Right kidney (tissue), 1 donor: ENCODE measurements at regions not wholly inside any gene's neighbourhood (a gene's known extent, or its start where the extent isn't known, plus 50 kb on each side); places are given as distances from the start of the nearest gene placed in this dataset.
"Not testable (repeated sequence)": the region's sequence is repeated elsewhere in the genome, so short reads cannot be mapped to it uniquely, and the experiment has no call there.

Experiments
- DNase-seq: peaks from one replicate; pipeline ENCODE4 v3.0.0-alpha.2; 2016

DNA sequence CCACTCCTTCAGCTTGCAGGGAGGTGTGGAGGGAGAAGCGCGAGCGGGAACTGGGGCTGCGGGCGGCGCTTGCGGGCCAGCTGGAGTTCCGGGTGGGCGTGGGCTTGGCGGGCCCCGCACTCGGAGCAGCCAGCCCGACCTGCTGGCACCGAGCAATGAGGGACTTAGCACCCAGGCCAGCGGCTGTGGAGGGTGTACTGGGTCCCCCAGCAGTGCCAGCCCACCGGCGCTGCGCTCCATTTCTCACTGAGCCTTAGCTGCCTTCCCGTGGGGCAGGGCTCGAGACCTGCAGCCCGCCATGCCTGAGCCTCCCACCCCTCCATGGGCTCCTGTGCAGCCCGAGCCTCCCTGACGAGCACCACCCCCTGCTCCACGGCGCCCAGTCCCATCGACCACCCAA, 53.2 kb upstream of the SGCG start:
- DNase-seq: not testable (repeated sequence)

DNA sequence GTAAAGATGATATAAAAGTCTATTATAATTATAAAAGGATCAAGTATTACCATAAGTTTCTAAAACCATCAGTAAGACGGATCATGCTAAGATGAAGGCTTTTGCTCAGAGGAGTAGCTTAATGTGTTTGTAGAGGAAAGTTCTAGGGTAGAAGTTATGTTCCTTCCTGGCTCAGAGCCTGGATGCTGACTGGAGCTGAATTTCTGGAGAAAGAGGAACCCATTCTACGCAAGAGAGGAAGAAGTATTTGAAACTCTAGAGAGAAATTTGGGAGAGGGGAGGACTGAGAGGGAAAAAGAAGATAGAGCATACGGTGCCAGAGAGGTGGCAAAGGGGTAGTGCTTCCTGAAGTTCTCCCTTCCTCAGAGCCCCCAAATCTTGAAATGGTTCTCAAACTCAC, 51.4 kb upstream of the SGCG start:
- DNase-seq: no peak
